ENCODE measurements at regions not wholly inside any gene's neighbourhood (a gene's known extent, or its start where the extent isn't known, plus 50 kb on each side); places are given as distances from the start of the nearest gene placed in this dataset.

DNA sequence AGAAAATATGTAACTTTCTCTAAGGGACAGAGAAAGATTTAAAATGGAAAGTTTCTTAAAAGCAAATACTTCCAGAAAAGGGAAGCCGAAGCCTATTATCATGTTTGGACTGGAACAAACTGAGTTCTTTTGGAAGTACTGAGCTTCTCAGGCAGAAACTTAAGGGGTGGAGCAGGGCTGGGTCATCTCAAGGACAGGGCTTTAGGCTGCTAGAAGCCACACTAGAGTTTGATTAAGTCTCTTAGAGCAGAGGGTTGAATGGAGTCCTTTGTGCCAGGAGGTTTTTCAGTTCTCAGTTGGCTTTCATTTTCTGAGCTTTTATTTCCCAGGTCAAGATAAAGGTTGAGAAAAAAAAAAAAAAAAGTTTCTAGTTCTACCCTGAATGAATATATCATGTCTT, 432.7 kb downstream of the SLITRK5 start:
- Mint-ChIP-seq H3K4me1 (no peaks in the 10 kb centered on the region), H3K27me3 (ENCODE audit: low read depth) (no peaks in the 10 kb centered on the region), H3K4me3 (no peak overlapping the region), H3K9me3 (peaks cover 9% of the 10 kb centered on the region), H3K36me3 (no peaks in the 10 kb centered on the region), H3K27ac (no peak overlapping the region)
- DNase-seq (ENCODE audit: low spot score) (no peak), ATAC-seq (no peak)
- TF ChIP-seq ZNF232 (CRISPR knock-in tag; IDR thresholded peaks at IDR 0.05) (no peak), SP1 (CRISPR knock-in tag; conservative IDR thresholded peaks at IDR 0.05) (no peak), ELF4 (CRISPR knock-in tag; IDR thresholded peaks at IDR 0.05; ENCODE audit: low read depth) (no peak), CBFB (CRISPR knock-in tag; IDR thresholded peaks at IDR 0.05; ENCODE audit: low read depth) (no peak), ZNF416 (CRISPR knock-in tag; IDR thresholded peaks at IDR 0.05) (no peak), NFE2L1 (CRISPR knock-in tag; IDR thresholded peaks at IDR 0.05) (no peak), HMGA2 (CRISPR knock-in tag; IDR thresholded peaks at IDR 0.05) (no peak), EMX1 (CRISPR knock-in tag; IDR thresholded peaks at IDR 0.05) (no peak), RORB (CRISPR knock-in tag; IDR thresholded peaks at IDR 0.05) (no peak), SMAD4 (CRISPR knock-in tag; IDR thresholded peaks at IDR 0.05) (no peak), ZNF671 (CRISPR knock-in tag; IDR thresholded peaks at IDR 0.05) (no peak), SMAD3 (CRISPR knock-in tag; IDR thresholded peaks at IDR 0.05; ENCODE audit: borderline replicate concordance) (no peak), ZNF317 (CRISPR knock-in tag; IDR thresholded peaks at IDR 0.05; ENCODE audit: borderline replicate concordance, low read depth) (no peak), NFYB (CRISPR knock-in tag; conservative IDR thresholded peaks at IDR 0.05; ENCODE audit: low read depth) (no peak), TEAD4 (CRISPR knock-in tag; IDR thresholded peaks at IDR 0.05) (no peak)
- TF ChIP-seq, protein P1, sequence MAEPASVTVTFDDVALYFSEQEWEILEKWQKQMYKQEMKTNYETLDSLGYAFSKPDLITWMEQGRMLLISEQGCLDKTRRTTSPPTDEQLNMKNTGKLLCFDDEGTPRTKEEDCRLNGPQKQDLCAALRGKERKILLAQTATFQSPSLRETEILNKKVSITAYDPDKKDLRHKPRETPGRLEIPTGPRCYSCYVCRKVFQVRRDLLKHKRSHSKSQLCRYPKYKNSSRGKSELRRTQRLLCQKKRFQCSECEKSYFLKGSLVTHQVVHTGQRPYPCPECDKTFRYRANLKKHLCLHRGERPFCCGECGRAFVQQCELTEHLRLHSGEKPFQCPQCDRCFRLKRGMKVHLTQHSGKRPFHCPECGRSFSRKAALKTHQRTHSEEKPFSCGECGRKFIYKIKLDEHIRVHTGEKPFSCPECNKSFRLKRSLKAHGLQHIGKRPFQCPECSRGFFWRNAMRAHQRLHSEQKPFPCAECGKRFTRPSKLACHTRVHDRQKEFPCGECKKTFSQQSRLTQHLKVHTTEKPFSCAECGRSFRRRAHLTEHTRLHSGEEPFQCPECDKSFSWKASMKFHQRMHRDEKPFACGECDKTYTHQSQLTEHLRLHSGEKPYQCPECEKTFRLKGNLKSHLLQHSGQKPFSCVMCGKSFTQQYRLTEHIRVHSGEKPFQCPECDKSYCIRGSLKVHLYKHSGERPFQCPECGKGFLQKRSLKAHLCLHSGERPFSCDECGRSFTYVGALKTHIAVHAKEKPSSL (CRISPR knock-in tag; conservative IDR thresholded peaks at IDR 0.05): no peak
- TF ChIP-seq, protein P2, sequence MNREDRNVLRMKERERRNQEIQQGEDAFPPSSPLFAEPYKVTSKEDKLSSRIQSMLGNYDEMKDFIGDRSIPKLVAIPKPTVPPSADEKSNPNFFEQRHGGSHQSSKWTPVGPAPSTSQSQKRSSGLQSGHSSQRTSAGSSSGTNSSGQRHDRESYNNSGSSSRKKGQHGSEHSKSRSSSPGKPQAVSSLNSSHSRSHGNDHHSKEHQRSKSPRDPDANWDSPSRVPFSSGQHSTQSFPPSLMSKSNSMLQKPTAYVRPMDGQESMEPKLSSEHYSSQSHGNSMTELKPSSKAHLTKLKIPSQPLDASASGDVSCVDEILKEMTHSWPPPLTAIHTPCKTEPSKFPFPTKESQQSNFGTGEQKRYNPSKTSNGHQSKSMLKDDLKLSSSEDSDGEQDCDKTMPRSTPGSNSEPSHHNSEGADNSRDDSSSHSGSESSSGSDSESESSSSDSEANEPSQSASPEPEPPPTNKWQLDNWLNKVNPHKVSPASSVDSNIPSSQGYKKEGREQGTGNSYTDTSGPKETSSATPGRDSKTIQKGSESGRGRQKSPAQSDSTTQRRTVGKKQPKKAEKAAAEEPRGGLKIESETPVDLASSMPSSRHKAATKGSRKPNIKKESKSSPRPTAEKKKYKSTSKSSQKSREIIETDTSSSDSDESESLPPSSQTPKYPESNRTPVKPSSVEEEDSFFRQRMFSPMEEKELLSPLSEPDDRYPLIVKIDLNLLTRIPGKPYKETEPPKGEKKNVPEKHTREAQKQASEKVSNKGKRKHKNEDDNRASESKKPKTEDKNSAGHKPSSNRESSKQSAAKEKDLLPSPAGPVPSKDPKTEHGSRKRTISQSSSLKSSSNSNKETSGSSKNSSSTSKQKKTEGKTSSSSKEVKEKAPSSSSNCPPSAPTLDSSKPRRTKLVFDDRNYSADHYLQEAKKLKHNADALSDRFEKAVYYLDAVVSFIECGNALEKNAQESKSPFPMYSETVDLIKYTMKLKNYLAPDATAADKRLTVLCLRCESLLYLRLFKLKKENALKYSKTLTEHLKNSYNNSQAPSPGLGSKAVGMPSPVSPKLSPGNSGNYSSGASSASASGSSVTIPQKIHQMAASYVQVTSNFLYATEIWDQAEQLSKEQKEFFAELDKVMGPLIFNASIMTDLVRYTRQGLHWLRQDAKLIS (CRISPR knock-in tag; IDR thresholded peaks at IDR 0.05; ENCODE audit: borderline replicate concordance): no peak
- TF ChIP-seq, protein P3, sequence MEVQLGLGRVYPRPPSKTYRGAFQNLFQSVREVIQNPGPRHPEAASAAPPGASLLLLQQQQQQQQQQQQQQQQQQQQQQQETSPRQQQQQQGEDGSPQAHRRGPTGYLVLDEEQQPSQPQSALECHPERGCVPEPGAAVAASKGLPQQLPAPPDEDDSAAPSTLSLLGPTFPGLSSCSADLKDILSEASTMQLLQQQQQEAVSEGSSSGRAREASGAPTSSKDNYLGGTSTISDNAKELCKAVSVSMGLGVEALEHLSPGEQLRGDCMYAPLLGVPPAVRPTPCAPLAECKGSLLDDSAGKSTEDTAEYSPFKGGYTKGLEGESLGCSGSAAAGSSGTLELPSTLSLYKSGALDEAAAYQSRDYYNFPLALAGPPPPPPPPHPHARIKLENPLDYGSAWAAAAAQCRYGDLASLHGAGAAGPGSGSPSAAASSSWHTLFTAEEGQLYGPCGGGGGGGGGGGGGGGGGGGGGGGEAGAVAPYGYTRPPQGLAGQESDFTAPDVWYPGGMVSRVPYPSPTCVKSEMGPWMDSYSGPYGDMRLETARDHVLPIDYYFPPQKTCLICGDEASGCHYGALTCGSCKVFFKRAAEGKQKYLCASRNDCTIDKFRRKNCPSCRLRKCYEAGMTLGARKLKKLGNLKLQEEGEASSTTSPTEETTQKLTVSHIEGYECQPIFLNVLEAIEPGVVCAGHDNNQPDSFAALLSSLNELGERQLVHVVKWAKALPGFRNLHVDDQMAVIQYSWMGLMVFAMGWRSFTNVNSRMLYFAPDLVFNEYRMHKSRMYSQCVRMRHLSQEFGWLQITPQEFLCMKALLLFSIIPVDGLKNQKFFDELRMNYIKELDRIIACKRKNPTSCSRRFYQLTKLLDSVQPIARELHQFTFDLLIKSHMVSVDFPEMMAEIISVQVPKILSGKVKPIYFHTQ (CRISPR knock-in tag; IDR thresholded peaks at IDR 0.05): no peak
- TF ChIP-seq, protein P4, sequence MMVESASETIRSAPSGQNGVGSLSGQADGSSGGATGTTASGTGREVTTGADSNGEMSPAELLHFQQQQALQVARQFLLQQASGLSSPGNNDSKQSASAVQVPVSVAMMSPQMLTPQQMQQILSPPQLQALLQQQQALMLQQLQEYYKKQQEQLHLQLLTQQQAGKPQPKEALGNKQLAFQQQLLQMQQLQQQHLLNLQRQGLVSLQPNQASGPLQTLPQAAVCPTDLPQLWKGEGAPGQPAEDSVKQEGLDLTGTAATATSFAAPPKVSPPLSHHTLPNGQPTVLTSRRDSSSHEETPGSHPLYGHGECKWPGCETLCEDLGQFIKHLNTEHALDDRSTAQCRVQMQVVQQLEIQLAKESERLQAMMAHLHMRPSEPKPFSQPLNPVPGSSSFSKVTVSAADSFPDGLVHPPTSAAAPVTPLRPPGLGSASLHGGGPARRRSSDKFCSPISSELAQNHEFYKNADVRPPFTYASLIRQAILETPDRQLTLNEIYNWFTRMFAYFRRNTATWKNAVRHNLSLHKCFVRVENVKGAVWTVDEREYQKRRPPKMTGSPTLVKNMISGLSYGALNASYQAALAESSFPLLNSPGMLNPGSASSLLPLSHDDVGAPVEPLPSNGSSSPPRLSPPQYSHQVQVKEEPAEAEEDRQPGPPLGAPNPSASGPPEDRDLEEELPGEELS (CRISPR knock-in tag; IDR thresholded peaks at IDR 0.05): no peak
- TF ChIP-seq, protein P5, sequence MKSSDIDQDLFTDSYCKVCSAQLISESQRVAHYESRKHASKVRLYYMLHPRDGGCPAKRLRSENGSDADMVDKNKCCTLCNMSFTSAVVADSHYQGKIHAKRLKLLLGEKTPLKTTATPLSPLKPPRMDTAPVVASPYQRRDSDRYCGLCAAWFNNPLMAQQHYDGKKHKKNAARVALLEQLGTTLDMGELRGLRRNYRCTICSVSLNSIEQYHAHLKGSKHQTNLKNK (CRISPR knock-in tag; IDR thresholded peaks at IDR 0.05): no peak
- ChIA-PET POLR2A (no interaction called here), CTCF (interaction anchor here (0.9 kb wide), 1 partner anchor 311 kb away, joined by 3 read pairs; no protein-coding TSS in a partner anchor)
